Upper lobe of left lung (tissue), 6 donors: ENCODE measurements at regions not wholly inside any gene's neighbourhood (a gene's known extent, or its start where the extent isn't known, plus 50 kb on each side); places are given as distances from the start of the nearest gene placed in this dataset.
"Not testable (repeated sequence)": the region's sequence is repeated elsewhere in the genome, so short reads cannot be mapped to it uniquely, and the experiment has no call there.

ENCODE experiments used
- ATAC-seq, 2 donors: fragments of 200-7000 bp; cut with Tn5 transposase; one replicate each; pipeline ENCODE4 v1.9.1; 2022; ENCODE audit warnings: mild to moderate bottlenecking in 2 of 2, moderate library complexity in 2 of 2; ENCODE audit not compliant: low FRiP score in 2 of 2
- DNase-seq, 2 donors: peaks; one replicate each; pipeline ENCODE4 v3.0.0-alpha.2; 2019 to 2020
- H3K27ac ChIP-seq, 4 donors: fragments of 200-600 bp; sonication (generic); one replicate each; pipeline ENCODE4 v1.5.1; 2016 to 2019
- H3K27me3 ChIP-seq, 4 donors: fragments of 200-600 bp; sonication (generic); one replicate each; pipeline ENCODE4 v1.5.1; 2017 to 2019
- H3K36me3 ChIP-seq, 4 donors: fragments of 200-600 bp; sonication (generic); one replicate each; pipeline ENCODE4 v1.5.1; 2016 to 2019
- H3K4me1 ChIP-seq, 4 donors: fragments of 200-600 bp; sonication (generic); one replicate each; pipeline ENCODE4 v1.5.1; 2018 to 2019
- H3K4me3 ChIP-seq, 4 donors: fragments of 200-600 bp; sonication (generic); one replicate each; pipeline ENCODE4 v1.5.1; 2017 to 2019; ENCODE audit warnings: mild to moderate bottlenecking in 2 of 4, moderate library complexity in 1 of 4
- H3K9me3 ChIP-seq, 4 donors: fragments of 200-600 bp; sonication (generic); one replicate each; pipeline ENCODE4 v1.5.1; 2018 to 2019
- CTCF ChIP-seq, 6 experiments: fragments of 450-650 bp in 4 of 6; fragments of 200-600 bp in 2 of 6; sonication (generic) in 2 of 6; IDR thresholded peaks; one replicate each; pipeline ENCODE4 v1.5.1; 2016 to 2019; ENCODE audit warnings: antibody characterized with exemption in 6 of 6
- EP300 ChIP-seq, 4 donors: sonication (generic); formaldehyde crosslinking; IDR thresholded peaks; one replicate each; pipeline ENCODE4 v1.5.1; 2017; ENCODE audit warnings: antibody characterized with exemption in 4 of 4, control low read depth in 2 of 4
- POLR2A ChIP-seq, 4 donors: fragments of 450-650 bp; IDR thresholded peaks; one replicate each; pipeline ENCODE4 v1.5.1; 2016 to 2017; ENCODE audit warnings: antibody characterized with exemption in 4 of 4, mild to moderate bottlenecking in 2 of 4
- POLR2AphosphoS5 ChIP-seq, 2 donors: sonication (generic); formaldehyde crosslinking; IDR thresholded peaks; one replicate each; pipeline ENCODE4 v1.5.1; 2017; ENCODE audit warnings: antibody characterized with exemption in 2 of 2
- WGBS, 2 donors: methylation state at CpG; one replicate each; pipeline ENCODE4 v1.1.5; 2017 to 2018; 5-methylcytosine and 5-hydroxymethylcytosine counted together
- donor health status: DM: no; HTN: no; CAD: no; lungs with moderate emphysema.
- donor health status: DM: no; HTN: yes; CAD: no; lungs with severe emphysema.

GRCh38 chr12:127046467-127046866 lies 1220.5 kb upstream of the TMEM132C start:
- H3K4me3 ChIP-seq: no peak overlapping the region
- DNase-seq (no peak), ATAC-seq (no peak)
- H3K36me3 ChIP-seq: no peaks in the 10 kb centered on the region
- H3K27ac ChIP-seq: no peak overlapping the region
- 86 to 100% methylated on average over 1 of the region's 1 CpG for WGBS, 2 donors
- TF ChIP-seq POLR2AphosphoS5 (IDR thresholded peaks at IDR 0.05) (no peak), POLR2A (IDR thresholded peaks at IDR 0.05) (no peak), CTCF (IDR thresholded peaks at IDR 0.05) (no peak), EP300 (IDR thresholded peaks at IDR 0.05) (no peak)
- H3K9me3 ChIP-seq: no peaks in the 10 kb centered on the region
- H3K27me3 ChIP-seq: no peaks in the 10 kb centered on the region
- H3K4me1 ChIP-seq: no peaks in the 10 kb centered on the region

GRCh38 chr12:127048057-127048456 lies 1218.9 kb upstream of the TMEM132C start:
- ATAC-seq: no peak
- H3K4me1 ChIP-seq: no peaks in the 10 kb centered on the region
- no peak for DNase-seq
- no peak overlapping the region for H3K4me3 ChIP-seq
- 93 to 95% methylated on average over 1 of the region's 1 CpG for WGBS, 2 donors
- no peaks in the 10 kb centered on the region for H3K9me3 ChIP-seq
- no peak overlapping the region for H3K27ac ChIP-seq
- no peaks in the 10 kb centered on the region for H3K36me3 ChIP-seq
- TF ChIP-seq POLR2AphosphoS5 (IDR thresholded peaks at IDR 0.05) (no peak), POLR2A (IDR thresholded peaks at IDR 0.05) (no peak), CTCF (IDR thresholded peaks at IDR 0.05) (no peak), EP300 (IDR thresholded peaks at IDR 0.05) (no peak)
- H3K27me3 ChIP-seq: no peaks in the 10 kb centered on the region

- ATAC-seq, H3K4me1 ChIP-seq: not testable (repeated sequence)
- 84 to 90% methylated on average over 5 to 6 of the region's 6 CpGs for WGBS, 2 donors
Observed at GRCh38 chr12:127048525-127048924, 1218.4 kb upstream of the TMEM132C start.

GRCh38 chr12:127051139-127051538 lies 1215.8 kb upstream of the TMEM132C start:
- H3K36me3 ChIP-seq: no peaks in the 10 kb centered on the region
- H3K4me3 ChIP-seq: no peak overlapping the region
- ATAC-seq (no peak), DNase-seq (no peak)
- no peak for TF ChIP-seq CTCF (IDR thresholded peaks at IDR 0.05)
- TF ChIP-seq POLR2AphosphoS5 (IDR thresholded peaks at IDR 0.05): no peak
- H3K4me1 ChIP-seq: no peaks in the 10 kb centered on the region
- no peaks in the 10 kb centered on the region for H3K27me3 ChIP-seq
- 89 to 91% methylated on average over 3 of the region's 3 CpGs for WGBS, 2 donors
- H3K9me3 ChIP-seq: no peaks in the 10 kb centered on the region
- H3K27ac ChIP-seq: no peak overlapping the region

More at GRCh38 chr12:127048525-127048924, 1218.4 kb upstream of the TMEM132C start:
- not testable (repeated sequence) for H3K9me3 ChIP-seq, H3K27me3 ChIP-seq, H3K27ac ChIP-seq, H3K36me3 ChIP-seq, DNase-seq, H3K4me3 ChIP-seq

GRCh38 chr12:127052511-127053232 lies 1214.3 kb upstream of the TMEM132C start:
- WGBS, 2 donors: 84 to 85% methylated on average over 7 of the region's 7 CpGs
- TF ChIP-seq POLR2A (IDR thresholded peaks at IDR 0.05) (no peak), POLR2AphosphoS5 (IDR thresholded peaks at IDR 0.05) (no peak), CTCF (IDR thresholded peaks at IDR 0.05) (no peak), EP300 (IDR thresholded peaks at IDR 0.05) (no peak)
- H3K4me1 ChIP-seq: no peaks in the 10 kb centered on the region
- no peak overlapping the region for H3K27ac ChIP-seq
- H3K36me3 ChIP-seq: no peaks in the 10 kb centered on the region
- DNase-seq: no peak
- H3K4me3 ChIP-seq: no peak overlapping the region
- H3K9me3 ChIP-seq: no peaks in the 10 kb centered on the region
- no peaks in the 10 kb centered on the region for H3K27me3 ChIP-seq
- no peak for ATAC-seq
